Glutamatergic neuron (in vitro differentiated cells): ENCODE measurements at regions not wholly inside any gene's neighbourhood (a gene's known extent, or its start where the extent isn't known, plus 50 kb on each side); places are given as distances from the start of the nearest gene placed in this dataset.
"Not testable (repeated sequence)": the region's sequence is repeated elsewhere in the genome, so short reads cannot be mapped to it uniquely, and the experiment has no call there.

Experiments
- DNase-seq: peaks from one replicate; pipeline ENCODE4 v3.0.0; 2022
- H3K27ac Mint-ChIP-seq: one replicate; pipeline ENCODE4 v1.8.0; 2020; ENCODE audit warnings: mild to moderate bottlenecking, mixed read lengths, inconsistent platforms; ENCODE audit not compliant: unreplicated experiment
- H3K27me3 Mint-ChIP-seq: one replicate; pipeline ENCODE4 v1.8.0; 2020; ENCODE audit warnings: mild to moderate bottlenecking, moderate library complexity, mixed read lengths, inconsistent platforms; ENCODE audit not compliant: unreplicated experiment
- H3K36me3 Mint-ChIP-seq: one replicate; pipeline ENCODE4 v1.8.0; 2020; ENCODE audit warnings: mild to moderate bottlenecking, mixed read lengths, inconsistent platforms; ENCODE audit not compliant: unreplicated experiment
- H3K4me1 Mint-ChIP-seq: one replicate; pipeline ENCODE4 v1.8.0; 2020; ENCODE audit warnings: mild to moderate bottlenecking, low read depth, mixed read lengths, inconsistent platforms; ENCODE audit not compliant: unreplicated experiment
- H3K4me3 Mint-ChIP-seq: one replicate; pipeline ENCODE4 v1.8.0; 2020; ENCODE audit warnings: mild to moderate bottlenecking, mixed read lengths, inconsistent platforms; ENCODE audit not compliant: unreplicated experiment
- H3K9me3 Mint-ChIP-seq: one replicate; pipeline ENCODE4 v1.8.0; 2020; ENCODE audit warnings: mild to moderate bottlenecking, moderate library complexity, mixed read lengths, inconsistent platforms; ENCODE audit not compliant: unreplicated experiment
- CTCF ChIP-seq: fragments of 200-600 bp; sonication (generic); IDR thresholded peaks from one replicate; pipeline ENCODE4 v1.5.0; 2021; ENCODE audit not compliant: partially characterized antibody, unreplicated experiment

- Mint-ChIP-seq H3K36me3 (no peaks in the 10 kb centered on the region), H3K27ac (no peak overlapping the region), H3K4me3 (no peak overlapping the region), H3K9me3 (peaks cover 2% of the 10 kb centered on the region), H3K27me3 (no peaks in the 10 kb centered on the region), H3K4me1 (no peaks in the 10 kb centered on the region)
- TF ChIP-seq CTCF = no peak
- DNase-seq = no peak
Observed at GRCh38 chr4:34309383-34309906, 1934.9 kb downstream of the ARAP2 start.

DNA sequence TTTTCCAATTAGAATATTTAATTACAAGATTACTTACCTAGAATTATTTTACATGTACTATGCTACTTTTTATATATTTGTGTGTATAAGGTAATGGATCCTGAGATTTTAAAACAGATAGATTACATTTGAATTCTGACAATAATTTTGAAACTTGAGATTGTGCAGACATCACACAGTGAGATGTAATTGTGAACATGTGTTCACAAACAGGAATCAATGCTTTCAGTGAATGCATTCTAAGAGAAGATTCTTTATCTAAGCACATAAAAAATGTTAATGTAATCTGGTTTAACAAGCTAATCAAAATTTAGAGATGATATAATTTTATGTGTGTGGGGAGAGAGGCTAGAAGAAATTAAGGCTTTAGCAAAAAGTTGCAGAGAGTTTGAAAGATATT is 1925.5 kb downstream of the ARAP2 start:
- H3K27me3 Mint-ChIP-seq = no peaks in the 10 kb centered on the region
- no peaks in the 10 kb centered on the region for H3K36me3 Mint-ChIP-seq
- no peak overlapping the region for H3K27ac Mint-ChIP-seq
- no peak overlapping the region for H3K4me3 Mint-ChIP-seq
- TF ChIP-seq CTCF = no peak
- DNase-seq = no peak
- no peaks in the 10 kb centered on the region for H3K4me1 Mint-ChIP-seq
- no peaks in the 10 kb centered on the region for H3K9me3 Mint-ChIP-seq

DNA sequence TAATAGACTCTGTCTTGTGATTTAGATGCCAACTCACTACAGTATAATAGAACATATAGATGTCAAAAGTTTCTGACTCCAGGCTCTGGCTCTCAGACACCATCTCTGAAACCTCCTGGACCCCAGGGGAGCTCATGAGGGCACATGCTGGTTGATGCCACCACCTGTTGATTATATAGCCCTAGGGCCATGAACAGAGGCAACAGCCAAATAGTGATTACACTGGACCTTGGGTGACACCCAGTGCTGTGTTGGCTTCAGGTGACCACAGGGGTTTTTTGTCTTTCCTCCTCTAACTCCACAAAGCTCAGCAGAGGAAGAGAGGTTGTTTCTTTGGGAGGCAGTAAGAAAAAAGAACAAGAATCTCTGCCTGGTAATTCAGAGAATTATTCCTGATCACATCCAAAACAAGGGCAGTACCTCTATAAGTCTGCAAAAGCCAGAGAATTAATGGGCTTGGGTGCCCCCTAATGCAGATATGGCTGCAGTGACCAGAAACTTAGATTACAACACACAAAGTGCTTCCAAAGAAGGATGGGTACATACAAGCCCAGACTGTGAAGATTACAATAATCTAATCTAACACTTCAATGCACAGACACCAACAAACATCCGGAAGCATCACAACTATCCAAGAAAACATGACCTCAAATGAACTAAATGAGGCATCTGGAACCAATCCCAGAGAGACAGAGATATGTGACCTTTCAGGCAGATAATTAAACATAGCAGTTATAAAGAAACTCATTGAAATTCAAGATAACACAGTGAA is 1920.6 kb downstream of the ARAP2 start:
- H3K27ac Mint-ChIP-seq = no peak overlapping the region
- no peak for DNase-seq
- peaks cover 1% of the 10 kb centered on the region for H3K9me3 Mint-ChIP-seq
- no peak overlapping the region for H3K4me3 Mint-ChIP-seq
- no peaks in the 10 kb centered on the region for H3K27me3 Mint-ChIP-seq
- H3K36me3 Mint-ChIP-seq = no peaks in the 10 kb centered on the region
- no peaks in the 10 kb centered on the region for H3K4me1 Mint-ChIP-seq
- TF ChIP-seq CTCF = no peak

GRCh38 chr4:34328939-34329338 is 1915.4 kb downstream of the ARAP2 start:
- H3K4me3 Mint-ChIP-seq = no peak overlapping the region
- peaks cover 3% of the 10 kb centered on the region for H3K9me3 Mint-ChIP-seq
- no peaks in the 10 kb centered on the region for H3K4me1 Mint-ChIP-seq
- no peak for TF ChIP-seq CTCF
- no peak overlapping the region for H3K27ac Mint-ChIP-seq
- no peak for DNase-seq
- H3K36me3 Mint-ChIP-seq = no peaks in the 10 kb centered on the region
- no peaks in the 10 kb centered on the region for H3K27me3 Mint-ChIP-seq

- H3K4me1 Mint-ChIP-seq, H3K36me3 Mint-ChIP-seq, DNase-seq, H3K4me3 Mint-ChIP-seq, H3K27me3 Mint-ChIP-seq, H3K9me3 Mint-ChIP-seq, H3K27ac Mint-ChIP-seq: not testable (repeated sequence)
Observed at GRCh38 chr4:34335156-34335555, 1909.2 kb downstream of the ARAP2 start.

DNA sequence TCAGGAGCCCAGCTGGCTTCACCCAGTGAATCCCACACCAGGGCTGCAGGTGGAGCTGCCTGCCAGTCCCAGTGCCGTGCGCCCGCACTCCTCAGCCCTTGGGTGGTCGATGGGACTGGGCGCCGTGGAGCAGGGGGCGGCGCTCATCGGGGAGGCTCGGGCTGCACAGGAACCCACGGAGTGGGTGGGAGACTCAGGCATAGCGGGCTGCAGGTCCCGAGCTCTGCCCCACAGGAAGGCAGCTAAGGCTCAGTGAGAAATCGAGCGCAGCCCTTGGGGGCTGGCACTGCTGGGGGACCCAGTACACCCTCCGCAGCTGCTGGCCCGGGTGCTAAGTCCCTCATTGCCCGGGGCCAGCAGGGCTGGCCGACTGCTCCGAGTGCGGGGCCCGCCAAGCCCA is 1908.8 kb downstream of the ARAP2 start:
- not testable (repeated sequence) for H3K27me3 Mint-ChIP-seq, H3K9me3 Mint-ChIP-seq, H3K4me1 Mint-ChIP-seq, H3K27ac Mint-ChIP-seq, H3K4me3 Mint-ChIP-seq, DNase-seq, H3K36me3 Mint-ChIP-seq
